Neural progenitor cell (in vitro differentiated cells): ENCODE measurements at regions not wholly inside any gene's neighbourhood (a gene's known extent, or its start where the extent isn't known, plus 50 kb on each side); places are given as distances from the start of the nearest gene placed in this dataset.

Source experiments
- CTCF ChIP-seq: fragments of 200-600 bp; sonication (generic); IDR thresholded peaks from 2 replicates; pipeline ENCODE4 v1.5.1; 2017; ENCODE audit warnings: antibody characterized with exemption, mild to moderate bottlenecking
- EZH2 ChIP-seq: fragments of 200-600 bp; sonication (generic); IDR thresholded peaks from 2 replicates; pipeline ENCODE4 v1.6.1; 2017; ENCODE audit warnings: antibody characterized with exemption, mild to moderate bottlenecking, moderate library complexity
- EZH2phosphoT487 ChIP-seq: fragments of 200-600 bp; sonication (generic); IDR thresholded peaks from 2 replicates; pipeline ENCODE4 v1.6.1; 2017; ENCODE audit warnings: antibody characterized with exemption

- TF ChIP-seq CTCF (no peak), EZH2 (no peak), EZH2phosphoT487 (no peak)
Measured at GRCh38 chr9:25857147-25857546, 178.9 kb upstream of the TUSC1 start.
